HG03520 (cell line): ENCODE measurements at regions not wholly inside any gene's neighbourhood (a gene's known extent, or its start where the extent isn't known, plus 50 kb on each side); places are given as distances from the start of the nearest gene placed in this dataset.

ENCODE experiments used
- ATAC-seq: cut with Tn5 transposase; IDR thresholded peaks from one replicate; pipeline ENCODE4 v1.9.1; 2021; ENCODE audit warnings: mild to moderate bottlenecking, moderate library complexity; ENCODE audit not compliant: unreplicated experiment

DNA sequence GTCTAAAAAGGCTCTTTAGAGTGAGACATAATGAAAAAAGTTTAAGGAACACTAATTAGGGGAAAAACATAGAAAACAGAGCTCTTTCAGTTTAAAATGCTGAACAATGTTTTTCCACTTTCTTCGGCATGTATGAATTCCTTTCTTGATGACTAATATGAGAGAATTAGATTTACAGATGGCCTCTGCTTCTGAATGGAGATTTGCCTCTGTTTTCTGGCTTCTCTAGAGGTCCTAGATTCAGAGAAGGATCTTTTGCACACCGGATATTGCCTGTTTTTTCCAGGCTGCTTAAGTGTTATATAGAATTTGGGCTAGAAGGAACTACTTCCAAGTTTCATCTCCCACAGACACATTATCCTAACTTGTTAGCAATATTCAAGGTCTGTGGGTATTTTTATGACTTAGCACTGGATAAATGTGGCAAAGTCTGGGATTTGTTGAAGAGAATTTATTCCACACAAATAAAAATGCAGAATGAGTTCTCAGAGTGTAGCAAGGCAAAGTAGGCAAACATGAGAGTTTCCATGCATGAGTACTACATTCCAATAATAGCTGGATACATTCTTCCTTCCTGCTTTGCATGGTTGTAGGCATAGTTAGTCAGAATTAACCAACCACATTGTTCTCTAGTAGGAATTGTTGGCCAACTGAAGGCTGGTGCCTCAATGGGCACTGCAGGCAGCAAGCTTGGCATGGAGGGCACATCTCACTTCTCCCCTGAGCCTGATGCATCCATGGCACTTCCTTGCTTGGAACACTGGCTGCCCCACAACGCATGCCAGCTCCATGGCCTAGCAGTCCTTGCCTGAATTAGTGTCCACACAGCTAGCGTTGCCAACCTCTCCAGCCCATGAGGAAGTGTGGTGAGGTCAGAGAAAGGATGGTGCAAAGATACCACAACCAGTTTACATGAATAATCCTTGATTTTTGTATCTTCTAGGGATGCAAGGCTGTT lies 224.2 kb downstream of the CLIC5 start:
- no peak for ATAC-seq

DNA sequence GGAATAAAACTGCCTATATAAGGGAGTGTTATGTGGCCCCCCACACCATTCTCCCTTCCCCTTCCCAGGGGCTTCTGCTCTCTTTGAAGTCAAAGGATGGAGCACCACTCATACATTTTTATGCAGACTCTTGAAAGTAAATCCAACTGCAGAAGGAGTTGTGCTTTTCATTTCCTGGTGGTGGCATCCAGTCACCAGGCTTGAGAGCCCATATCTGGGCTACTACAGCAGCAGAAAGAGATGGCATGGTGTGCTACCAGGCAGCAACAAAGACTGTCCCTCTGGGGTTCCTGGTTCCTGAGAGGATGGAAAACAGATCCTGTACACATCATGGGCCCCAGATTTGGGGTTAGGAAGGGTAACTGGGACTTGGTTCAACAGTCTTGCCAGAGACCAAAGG lies 226.4 kb downstream of the CLIC5 start:
- ATAC-seq: no peak

DNA sequence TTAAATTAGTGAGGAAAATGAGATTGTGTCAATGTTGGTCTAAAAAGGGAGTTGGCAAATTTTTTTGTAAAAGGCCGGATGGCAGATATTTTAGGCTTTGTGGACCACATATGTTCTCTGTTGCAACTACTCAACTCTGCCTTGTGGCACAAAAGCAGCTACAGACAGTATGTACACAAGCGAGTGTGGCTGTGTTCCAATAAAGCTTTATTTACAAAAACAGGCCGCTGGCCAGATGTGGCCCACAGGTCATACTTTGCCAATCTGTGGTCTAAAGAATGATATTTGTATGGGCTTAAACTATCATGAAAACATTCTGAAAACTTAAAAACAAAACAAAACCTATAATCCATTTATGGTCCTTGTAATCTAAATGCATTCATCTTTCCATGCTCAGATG lies 228.3 kb downstream of the CLIC5 start:
- ATAC-seq: no peak

DNA sequence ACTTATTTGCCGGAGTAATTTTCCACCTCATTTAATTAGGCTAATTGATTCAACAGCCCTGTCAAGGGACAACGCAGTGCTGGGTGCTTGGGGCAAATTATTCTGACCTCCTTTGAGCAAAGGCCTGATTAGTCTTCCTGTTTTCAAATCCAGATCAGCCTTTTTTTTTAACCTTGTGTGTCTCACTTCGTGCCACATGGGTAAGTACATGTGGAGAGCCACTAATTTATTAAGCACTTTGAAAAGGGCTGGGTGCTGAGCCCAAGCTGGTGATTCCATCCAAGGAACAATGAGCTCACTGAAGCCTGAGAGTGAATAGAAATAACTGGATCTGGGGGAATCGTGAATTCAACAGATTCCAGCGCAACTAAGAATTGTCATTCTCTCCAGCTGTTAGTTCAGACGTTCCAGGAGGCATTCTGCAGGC lies 229.3 kb downstream of the CLIC5 start:
- no peak for ATAC-seq

DNA sequence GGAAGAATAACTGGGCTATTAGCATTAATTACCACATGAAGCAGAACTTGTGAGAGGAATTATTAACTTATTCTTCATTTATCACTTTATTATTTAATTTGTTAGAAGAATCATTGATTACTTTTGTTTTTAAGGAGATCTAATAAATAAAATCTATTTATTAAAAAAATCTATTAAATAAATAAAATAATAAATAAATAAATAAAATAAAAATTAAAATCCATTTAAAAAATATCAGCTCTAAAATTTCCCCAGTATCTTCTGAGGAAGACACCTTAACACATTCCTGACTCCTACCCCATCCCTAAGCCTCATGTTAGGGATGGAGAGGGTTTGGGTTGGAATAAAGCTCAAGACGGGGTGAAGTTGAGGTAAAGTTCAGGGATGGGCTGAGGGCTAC lies 231.4 kb downstream of the CLIC5 start:
- no peak for ATAC-seq

DNA sequence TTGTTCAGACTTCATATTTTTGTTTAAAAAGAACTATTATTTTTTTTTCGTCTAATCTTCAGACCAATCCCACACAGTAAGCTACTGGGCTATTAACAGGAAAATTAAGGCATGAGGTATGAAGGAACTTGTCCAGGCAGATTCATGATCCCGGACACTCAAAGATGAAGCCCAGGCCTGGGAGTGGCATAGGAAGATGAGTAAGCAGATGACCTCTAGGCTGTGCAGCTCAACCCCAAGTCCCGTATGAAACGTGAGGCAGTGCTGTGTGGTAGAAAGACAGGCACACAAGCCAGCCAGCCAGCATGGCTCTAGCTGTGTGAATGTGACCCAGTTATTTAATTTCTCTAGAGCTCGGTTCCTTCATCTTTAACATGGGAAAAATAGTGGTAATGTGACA lies 231.9 kb downstream of the CLIC5 start:
- no peak for ATAC-seq

DNA sequence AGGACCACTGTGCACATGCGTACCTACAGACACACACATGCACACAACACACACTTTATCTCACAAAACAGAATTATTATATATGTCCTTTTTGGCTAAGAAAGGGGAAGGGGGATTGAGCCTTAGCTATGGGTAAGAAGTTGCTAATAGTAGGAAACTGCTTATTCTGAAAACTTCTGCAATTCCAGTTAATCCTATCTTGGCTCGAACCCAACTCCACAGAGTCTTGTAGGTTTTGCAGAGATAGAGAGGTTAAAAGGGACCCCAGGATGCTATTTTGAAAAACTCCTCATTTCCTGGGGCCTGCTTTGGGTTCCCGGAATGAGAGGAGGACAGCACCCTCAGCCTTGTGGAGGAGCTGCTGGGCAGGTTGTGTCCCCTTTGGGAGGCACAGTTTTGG lies 233.8 kb downstream of the CLIC5 start:
- no peak for ATAC-seq

DNA sequence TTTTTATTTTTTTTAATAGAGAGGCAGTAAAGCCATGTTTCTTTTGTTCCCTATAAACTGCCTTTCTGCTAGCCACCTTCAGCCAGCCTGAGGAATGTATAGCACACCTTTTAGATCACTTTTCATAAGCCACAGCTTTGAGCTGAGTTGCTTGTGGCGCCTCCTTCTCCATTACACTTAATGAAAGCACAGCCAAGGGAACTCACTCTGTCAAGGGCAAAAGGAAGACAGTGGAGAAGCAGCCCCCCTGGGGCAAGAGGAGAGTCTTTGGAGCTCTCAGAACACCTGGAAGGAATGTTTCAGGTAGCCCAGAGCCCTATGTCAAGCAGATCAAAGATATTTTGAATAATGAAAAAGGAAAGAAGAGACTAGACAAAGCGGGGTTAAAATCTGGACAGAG lies 235.1 kb downstream of the CLIC5 start:
- no peak for ATAC-seq

DNA sequence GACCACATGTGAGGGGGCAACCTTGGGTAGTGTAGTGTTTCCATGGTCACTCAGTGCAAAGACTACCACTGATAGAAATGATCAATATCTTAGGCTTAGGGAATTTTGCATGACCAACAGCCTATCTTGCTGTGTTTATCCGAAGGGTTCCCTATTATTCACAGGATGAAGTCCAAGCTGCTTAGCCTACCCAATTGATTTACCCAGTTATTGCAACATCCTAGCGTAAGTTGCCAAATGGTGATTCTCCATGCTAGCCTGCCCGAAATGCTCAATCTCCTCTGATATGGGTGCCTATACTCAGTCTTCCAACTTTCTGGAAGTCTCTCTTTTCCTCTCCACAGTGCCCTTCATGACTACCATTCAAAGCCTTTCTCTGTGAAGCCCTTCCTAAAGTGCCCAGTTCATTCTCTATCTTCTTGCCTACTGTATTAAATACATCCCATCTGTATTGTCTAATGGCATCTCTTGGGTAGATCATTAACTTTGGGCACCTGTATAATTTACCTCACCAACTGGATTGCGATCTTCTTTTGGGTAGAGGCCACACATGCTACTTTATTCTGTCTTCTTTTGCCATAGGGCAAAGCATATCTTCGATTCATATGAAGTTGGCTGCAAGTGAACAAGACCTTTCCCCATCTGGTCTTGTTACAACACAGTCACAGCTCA lies 240.5 kb downstream of the CLIC5 start:
- ATAC-seq: no peak

DNA sequence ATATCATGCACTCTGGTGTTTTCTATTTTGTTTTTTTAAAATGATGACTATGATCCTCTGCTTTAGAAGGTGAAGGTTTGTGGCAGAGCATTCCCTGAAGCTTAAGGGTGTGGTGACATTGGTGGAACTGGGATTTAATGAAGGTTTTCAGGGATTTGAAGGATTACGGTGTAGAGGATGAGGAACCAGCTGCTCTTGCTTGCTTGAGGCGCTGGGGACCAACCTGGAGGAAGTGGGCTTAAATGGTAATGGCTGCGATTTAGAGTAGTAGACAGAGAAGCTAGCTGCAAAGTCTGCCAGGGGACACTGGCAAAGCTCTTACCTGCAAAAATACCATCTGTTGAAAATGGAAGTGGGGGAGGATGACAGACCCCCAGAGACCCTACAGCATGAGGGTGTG lies 241.8 kb downstream of the CLIC5 start:
- no peak for ATAC-seq

DNA sequence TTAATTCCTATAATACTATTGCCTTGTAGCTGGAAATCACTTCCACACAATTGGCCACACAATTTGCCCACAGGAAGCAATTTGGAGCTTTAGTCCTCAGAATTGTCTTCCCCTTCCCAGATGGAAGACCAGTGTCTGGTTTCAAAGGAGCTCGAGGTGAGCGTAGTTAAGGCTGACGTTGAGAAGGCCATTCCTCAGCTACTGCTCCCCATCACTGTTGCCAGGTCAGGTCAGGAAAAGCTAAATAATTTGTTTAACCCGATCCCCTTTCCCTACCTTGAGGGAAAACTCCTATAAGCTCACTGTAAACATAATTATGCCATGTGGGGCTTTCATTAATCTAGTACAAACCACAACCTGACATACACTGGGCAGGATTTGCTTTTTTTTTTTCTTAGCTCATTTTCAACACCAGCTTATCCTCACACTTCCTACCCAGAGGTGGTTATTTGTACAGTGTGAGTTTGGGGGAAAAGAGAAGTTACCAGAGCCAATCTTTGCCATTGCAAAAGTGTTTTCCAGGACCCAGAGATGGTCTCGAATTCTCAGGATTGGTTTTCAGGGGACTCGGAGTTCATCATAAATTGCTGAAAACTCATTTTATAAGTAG lies 242.7 kb downstream of the CLIC5 start:
- no peak for ATAC-seq

DNA sequence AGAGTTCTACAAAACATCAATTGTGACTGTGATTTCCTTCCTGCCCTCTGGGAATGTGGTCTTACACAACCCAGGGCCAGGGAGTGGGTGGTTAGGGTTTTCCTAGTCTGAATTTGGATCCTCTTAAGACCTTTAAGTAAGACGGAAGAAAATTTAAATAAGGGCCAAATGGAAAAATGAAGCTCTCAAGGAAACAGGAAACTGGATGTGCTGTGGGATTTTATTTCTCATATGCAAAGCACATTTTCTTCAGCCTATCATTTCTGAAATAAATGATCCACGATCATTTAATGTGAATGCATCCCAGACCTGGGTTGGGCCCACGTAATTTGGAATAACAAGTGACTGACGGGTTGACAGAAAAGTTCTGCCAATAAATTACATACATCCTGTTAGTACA lies 243.6 kb downstream of the CLIC5 start:
- ATAC-seq: no peak

DNA sequence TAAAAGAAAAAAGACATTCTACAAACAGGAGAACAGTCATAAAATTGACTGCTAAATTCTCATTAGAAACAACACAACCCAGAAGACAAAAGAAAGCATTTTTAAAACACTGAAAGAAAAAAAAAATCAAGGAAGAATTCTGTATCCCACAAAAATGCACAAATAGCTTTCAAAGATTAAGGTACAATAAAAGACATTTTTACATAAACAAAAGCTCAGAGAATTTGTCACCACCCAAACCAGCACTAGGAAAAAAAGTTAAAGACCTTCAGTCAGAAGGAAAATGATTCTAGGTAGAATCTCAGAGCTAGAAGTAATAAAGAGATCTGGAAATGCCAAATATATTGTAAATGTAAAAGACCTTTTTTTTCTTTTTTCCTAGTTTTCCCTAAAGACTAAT lies 252.4 kb downstream of the CLIC5 start:
- no peak for ATAC-seq

DNA sequence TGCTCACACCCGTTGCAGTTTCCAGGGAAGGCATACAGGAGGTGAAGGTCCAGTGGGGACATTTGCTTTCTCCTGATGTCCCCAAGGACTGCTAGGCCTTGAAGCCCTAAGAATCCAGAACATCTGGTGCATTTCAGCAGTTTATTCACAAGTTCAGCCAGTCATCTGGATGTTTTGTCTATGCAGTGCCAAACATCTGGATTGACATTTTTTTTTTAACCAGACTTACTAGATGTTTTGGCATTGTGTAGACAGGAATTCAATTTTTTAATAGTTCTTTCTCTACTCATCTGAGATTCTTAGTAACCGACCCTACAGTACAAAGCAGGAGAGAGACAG lies 256.2 kb downstream of the CLIC5 start:
- no peak for ATAC-seq

DNA sequence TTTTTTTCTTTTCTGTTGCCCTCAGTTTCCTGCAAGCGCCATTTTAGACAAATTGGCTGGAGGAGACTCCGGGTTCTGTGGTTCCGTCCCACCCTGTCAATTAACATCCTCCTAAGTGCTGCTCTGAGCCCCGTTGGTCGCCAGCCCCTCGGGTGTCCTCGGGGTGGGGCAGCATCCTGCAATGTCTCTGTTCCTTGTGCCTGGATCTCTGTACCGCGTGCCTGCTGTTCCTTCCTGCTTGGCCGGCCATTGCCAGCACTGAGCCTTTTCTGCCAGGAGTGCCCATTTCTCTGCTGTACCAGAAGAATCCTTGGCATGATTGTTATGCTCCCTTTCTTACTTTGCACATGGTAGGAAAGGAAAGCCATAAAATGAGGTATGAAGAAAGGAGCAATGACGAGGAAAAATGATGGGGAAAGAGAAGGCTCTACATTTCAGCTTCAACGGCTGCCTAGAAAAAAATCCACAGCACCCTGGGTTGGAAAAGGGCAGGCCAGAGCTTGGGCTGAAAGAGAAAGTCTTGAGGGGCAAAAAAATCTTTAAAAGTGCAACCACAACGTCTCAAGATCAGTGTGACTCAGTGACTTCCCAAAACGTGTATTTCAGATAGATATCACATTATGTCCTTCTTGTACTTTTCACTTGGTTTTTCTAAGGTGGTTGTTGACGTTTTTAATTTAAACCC lies 256.7 kb downstream of the CLIC5 start:
- ATAC-seq: no peak

DNA sequence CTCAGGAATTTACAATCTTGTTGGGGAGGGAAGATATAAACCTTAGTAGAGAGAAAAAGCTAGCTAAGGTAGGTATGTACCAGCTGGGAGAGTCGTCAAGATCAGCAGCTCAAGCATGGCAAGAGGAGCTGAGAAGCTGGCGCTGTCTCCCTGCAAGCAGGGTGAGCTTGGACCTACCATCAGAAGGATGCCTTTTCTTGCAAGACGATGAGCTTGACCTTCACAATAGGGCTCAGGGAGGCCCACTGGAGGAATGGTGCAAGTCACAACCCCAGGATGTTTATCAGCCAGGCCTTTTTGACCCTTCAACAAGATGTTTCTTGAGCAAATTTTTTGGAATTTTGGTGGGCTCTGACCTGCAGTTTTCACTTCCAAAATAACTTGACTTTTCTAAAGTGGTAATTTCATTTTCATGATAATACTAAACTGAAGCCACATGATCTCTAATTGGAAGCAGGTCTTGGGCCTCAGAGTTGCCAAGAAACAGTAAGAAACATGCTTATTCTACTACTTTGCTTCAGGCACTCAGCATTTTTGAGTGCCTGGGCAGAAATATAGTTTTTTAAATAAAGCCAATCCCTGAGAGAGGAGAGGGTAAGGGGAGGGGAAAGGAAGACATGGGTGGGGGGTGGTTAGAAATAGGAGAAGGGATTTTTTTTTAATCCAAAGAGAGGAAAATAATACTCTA lies 258.1 kb downstream of the CLIC5 start:
- ATAC-seq: no peak

DNA sequence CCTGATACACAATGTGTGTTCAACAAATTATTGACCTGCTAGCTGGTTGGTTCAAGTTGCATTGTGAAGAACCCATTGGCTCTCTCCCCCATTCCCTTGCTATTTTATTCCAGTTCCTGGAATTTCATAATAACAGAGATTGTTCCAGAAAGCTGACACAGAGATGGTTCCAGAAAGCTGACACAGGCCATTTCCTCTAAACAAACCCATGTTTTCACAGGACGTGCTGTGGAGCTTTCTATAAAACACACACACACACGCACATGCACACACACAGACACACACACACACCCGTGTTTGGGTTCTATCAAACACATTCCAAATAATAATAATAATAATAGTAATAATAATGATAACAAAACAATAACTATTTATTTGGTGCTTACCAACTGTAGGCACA lies 259.1 kb downstream of the CLIC5 start:
- no peak for ATAC-seq

DNA sequence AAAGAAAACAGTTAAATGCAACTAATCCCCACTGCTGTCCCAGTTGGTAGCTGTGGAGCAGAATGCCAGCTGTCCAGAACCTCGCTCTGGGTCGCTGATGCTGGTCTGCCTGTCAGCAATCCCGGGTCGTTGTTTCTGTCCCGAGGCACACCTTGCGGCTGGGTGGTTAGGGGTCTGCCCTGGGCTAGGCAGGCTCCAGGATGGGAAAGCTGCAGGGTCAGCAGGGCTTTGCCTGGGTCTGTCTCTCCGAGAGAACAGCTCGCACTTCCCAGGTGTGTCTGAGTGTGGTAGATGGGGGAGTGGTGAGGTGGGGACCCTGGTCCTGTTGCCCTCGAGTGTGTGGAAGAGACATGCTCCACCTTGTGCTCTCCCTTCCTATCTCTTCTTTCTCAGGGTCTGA lies 261.2 kb downstream of the CLIC5 start:
- no peak for ATAC-seq

DNA sequence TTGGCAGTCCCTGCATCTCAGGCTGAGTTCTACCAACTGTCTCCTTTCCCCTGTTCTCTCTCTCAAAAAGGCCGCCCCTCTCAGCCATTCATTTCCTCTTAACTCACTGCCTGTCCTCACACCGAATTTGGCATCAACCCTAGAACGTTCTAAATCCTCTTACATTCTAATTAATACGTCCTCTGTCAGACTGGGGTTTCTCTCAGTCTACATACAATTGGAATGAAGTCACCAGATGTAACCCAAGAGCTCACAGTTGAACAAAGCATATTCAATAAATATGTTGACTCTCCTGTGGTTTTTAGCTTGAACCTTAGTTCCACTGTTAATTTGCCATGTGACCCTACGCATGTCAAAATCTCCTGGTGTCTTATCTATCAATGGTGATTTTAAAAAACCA lies 269.6 kb downstream of the CLIC5 start:
- ATAC-seq: no peak

DNA sequence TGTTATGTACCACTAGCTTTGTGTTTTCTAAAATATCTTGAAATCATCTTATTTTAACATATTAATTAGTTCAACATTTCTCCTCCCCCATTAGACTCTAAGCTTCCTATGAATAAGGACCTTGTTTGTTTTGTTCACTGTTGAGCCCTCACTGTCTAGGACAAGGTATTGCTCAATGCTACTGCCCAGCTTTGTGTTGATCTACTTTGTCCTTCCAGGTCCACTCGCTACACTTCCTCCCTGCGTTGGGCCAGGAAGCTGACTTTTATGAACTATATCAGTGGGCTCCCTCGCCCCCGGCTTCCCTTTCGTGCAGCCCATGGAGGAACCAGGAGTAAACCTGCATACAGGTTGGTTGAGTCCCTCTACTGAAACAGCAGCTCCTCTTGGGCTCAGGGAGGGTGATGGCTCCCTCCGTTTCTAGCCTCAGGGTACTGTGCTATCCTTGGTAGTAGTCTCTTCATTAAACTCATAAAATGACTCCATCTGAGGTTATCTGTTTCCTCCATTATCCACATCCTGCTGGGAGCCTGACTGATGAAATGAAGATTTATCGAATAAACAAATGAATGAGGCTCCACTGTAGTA lies 272.5 kb downstream of the CLIC5 start:
- no peak for ATAC-seq

DNA sequence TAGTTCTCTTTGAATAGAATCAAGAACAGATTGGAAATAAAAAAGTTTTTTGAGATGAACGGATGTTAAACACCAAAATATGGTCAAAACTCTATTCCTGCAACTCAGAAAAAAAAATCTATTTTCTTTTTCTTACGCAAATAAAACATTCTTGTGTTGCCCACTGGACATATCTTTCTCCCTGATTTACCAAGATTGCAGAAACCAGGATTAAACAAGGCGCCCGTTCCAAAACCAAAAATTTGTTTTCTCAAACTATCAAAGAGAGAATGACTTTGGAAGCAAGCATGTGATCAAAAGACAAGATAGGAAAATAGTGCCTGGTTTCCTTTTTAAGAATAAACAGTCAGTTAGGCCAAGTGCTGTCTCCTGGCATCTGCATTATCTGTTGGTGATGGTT lies 273.1 kb downstream of the CLIC5 start:
- ATAC-seq: no peak
